Liver (tissue), 8 donors: ENCODE measurements at regions not wholly inside any gene's neighbourhood (a gene's known extent, or its start where the extent isn't known, plus 50 kb on each side); places are given as distances from the start of the nearest gene placed in this dataset.

Source experiments
- DNase-seq: peaks from one replicate; pipeline ENCODE4 v3.0.0-alpha.2; 2017; ENCODE audit warnings: low spot score
- H3K27ac ChIP-seq, 2 donors: one replicate each; pipeline ENCODE4 v1.7.0; 2013; ENCODE audit warnings: inconsistent platforms in 2 of 2, low read length in 2 of 2, control low read depth in 1 of 2, low read depth in 1 of 2, mild to moderate bottlenecking in 1 of 2
- H3K27me3 ChIP-seq, 4 donors: one replicate each; pipeline versions ENCODE4 v1.6.1 to v1.7.0; 2013; ENCODE audit warnings: low read length in 3 of 4, inconsistent platforms in 1 of 4, mild to moderate bottlenecking in 1 of 4, moderate library complexity in 1 of 4; ENCODE audit not compliant: control insufficient read depth in 4 of 4, insufficient read depth in 4 of 4
- H3K36me3 ChIP-seq, 4 donors: one replicate each; pipeline versions ENCODE4 v1.6.1 to v1.7.0; 2013; ENCODE audit warnings: low read length in 3 of 4, mild to moderate bottlenecking in 3 of 4, low read depth in 1 of 4, moderate library complexity in 1 of 4; ENCODE audit not compliant: control insufficient read depth in 4 of 4, insufficient read depth in 3 of 4
- H3K4me1 ChIP-seq, 4 donors: one replicate each; pipeline versions ENCODE4 v1.6.1 to v1.7.0; 2013; ENCODE audit warnings: low read length in 3 of 4, mild to moderate bottlenecking in 3 of 4, moderate library complexity in 1 of 4; ENCODE audit not compliant: control insufficient read depth in 4 of 4, insufficient read depth in 4 of 4
- H3K4me3 ChIP-seq, 3 donors: one replicate each; pipeline versions ENCODE4 v1.6.1 to v1.7.0; 2013; ENCODE audit warnings: low read length in 3 of 3, control low read depth in 1 of 3, low read depth in 1 of 3, mild to moderate bottlenecking in 1 of 3
- H3K9ac ChIP-seq, 2 donors: one replicate each; pipeline ENCODE4 v1.7.0; 2013; ENCODE audit warnings: low read length in 2 of 2, mild to moderate bottlenecking in 2 of 2, moderate library complexity in 2 of 2, control low read depth in 1 of 2, low read depth in 1 of 2
- H3K9me3 ChIP-seq, 4 donors: one replicate each; pipeline versions ENCODE4 v1.6.1 to v1.7.0; 2013; ENCODE audit warnings: low read length in 3 of 4; ENCODE audit not compliant: control insufficient read depth in 4 of 4
- EGR1 ChIP-seq, 2 donors: IDR thresholded peaks; 2 replicates each; pipeline ENCODE4 v1.6.1; 2016 to 2018; ENCODE audit warnings: antibody characterized with exemption in 2 of 2, low read depth in 2 of 2
- FOXA1 ChIP-seq: IDR thresholded peaks from 2 replicates; pipeline ENCODE4 v1.6.1; 2016; ENCODE audit warnings: antibody characterized with exemption
- FOXA2 ChIP-seq: IDR thresholded peaks from 2 replicates; pipeline ENCODE4 v1.6.1; 2016; ENCODE audit warnings: antibody characterized with exemption
- GABPA ChIP-seq, 2 donors: IDR thresholded peaks in 1 of 2; conservative IDR thresholded peaks in 1 of 2; 2 replicates each; pipeline ENCODE4 v1.6.1; 2016; ENCODE audit warnings: antibody characterized with exemption in 2 of 2, mild to moderate bottlenecking in 1 of 2, moderate library complexity in 1 of 2
- HNF4G ChIP-seq: IDR thresholded peaks from 2 replicates; pipeline ENCODE4 v1.6.1; 2016; ENCODE audit warnings: antibody characterized with exemption
- JUND ChIP-seq, 2 donors: IDR thresholded peaks; 2 replicates each; pipeline ENCODE4 v1.6.1; 2016; ENCODE audit warnings: antibody characterized with exemption in 2 of 2
- RAD21 ChIP-seq, 2 donors: IDR thresholded peaks; 2 replicates each; pipeline ENCODE4 v1.6.1; 2016; ENCODE audit warnings: antibody characterized with exemption in 2 of 2, mild to moderate bottlenecking in 2 of 2
- RXRA ChIP-seq, 2 donors: IDR thresholded peaks; 2 replicates each; pipeline ENCODE4 v1.6.1; 2017 to 2018; ENCODE audit warnings: antibody characterized with exemption in 2 of 2, mild to moderate bottlenecking in 1 of 2
- YY1 ChIP-seq: IDR thresholded peaks from 2 replicates; pipeline ENCODE4 v1.6.1; 2016; ENCODE audit warnings: antibody characterized with exemption, mild to moderate bottlenecking
- WGBS: extraction: QIAGEN DNeasy Blood & Tissue Kit; methylation state at CpG from one replicate; pipeline ENCODE4 v1.1.7; 2013; 5-methylcytosine and 5-hydroxymethylcytosine counted together
- TF ChIP-seq, protein P1 (sequence below): IDR thresholded peaks from 2 replicates; pipeline ENCODE4 v1.6.1; 2016; ENCODE audit warnings: antibody characterized with exemption
- TF ChIP-seq, protein P2 (sequence below): IDR thresholded peaks from 2 replicates; pipeline ENCODE4 v1.6.1; 2016; ENCODE audit warnings: antibody characterized with exemption, mild to moderate bottlenecking
- TF ChIP-seq, protein P3 (sequence below): fragments of 150-350 bp; IDR thresholded peaks from 2 replicates; pipeline ENCODE4 v1.5.1; 2017; ENCODE audit warnings: improper control_type of control experiment, low read depth, low read length; ENCODE audit not compliant: missing input control
- donor health status: healthy.
- donor health status: healthy.
- donor health status: healthy.
- donor health status: healthy.
- donor health status: healthy.

DNA sequence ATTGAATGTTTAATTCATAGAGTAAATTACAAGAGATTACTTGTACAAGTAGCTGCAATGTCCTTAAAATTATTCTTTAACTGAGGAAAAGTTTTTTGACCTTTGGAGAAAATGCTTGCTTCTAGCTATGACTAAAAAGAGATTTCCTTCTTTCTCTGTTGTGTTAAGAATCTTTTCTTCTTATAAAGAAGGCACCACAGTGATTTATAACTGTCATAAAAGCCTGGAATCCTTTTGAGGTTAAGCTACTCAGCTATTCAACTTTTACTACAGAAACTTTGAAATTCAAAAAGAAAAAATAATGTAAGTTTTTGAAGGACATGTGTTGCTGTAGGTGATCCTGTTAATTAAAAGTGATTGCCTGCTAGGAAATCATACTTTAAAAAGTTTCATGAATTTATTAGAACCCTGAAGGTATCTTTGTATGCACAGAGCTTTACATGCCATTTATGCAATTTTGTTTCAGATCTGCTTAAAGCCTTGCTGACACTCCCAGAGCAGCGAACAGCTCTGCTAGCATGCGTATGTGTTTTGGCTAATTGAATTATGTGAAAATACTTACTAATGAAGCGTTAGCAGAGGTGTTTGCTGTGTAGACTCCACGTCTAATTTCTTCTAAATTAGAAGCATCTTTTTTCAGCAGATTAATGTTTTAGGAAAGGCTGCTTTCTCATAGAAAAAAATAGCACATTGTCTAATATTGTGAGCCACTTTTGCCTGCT, 94.7 kb upstream of the SMYD2 start:
- Histone ChIP-seq H3K9me3 (no peaks in the 10 kb centered on the region), H3K27me3 (no peaks in the 10 kb centered on the region), H3K4me3 (peak overlapping the region in 1 of 3 donors; percentile 22), H3K9ac (no peak overlapping the region), H3K36me3 (no peaks in the 10 kb centered on the region), H3K4me1 (peaks cover 0 to 8% (median 0%) of the 10 kb centered on the region in 4 donors), H3K27ac (no peak overlapping the region)
- TF ChIP-seq EGR1 (IDR thresholded peaks at IDR 0.05; ENCODE audit: low read depth in 2 of 2): no peak
- TF ChIP-seq GABPA (IDR thresholded peaks at IDR 0.05 in 1 of 2, conservative IDR thresholded peaks at IDR 0.05 in 1 of 2): no peak
- no peak for TF ChIP-seq HNF4G
- TF ChIP-seq, protein P1, sequence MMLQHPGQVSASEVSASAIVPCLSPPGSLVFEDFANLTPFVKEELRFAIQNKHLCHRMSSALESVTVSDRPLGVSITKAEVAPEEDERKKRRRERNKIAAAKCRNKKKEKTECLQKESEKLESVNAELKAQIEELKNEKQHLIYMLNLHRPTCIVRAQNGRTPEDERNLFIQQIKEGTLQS: no peak
- no peak for TF ChIP-seq FOXA1
- TF ChIP-seq RXRA (IDR thresholded peaks at IDR 0.05): no peak
- TF ChIP-seq, protein P2, sequence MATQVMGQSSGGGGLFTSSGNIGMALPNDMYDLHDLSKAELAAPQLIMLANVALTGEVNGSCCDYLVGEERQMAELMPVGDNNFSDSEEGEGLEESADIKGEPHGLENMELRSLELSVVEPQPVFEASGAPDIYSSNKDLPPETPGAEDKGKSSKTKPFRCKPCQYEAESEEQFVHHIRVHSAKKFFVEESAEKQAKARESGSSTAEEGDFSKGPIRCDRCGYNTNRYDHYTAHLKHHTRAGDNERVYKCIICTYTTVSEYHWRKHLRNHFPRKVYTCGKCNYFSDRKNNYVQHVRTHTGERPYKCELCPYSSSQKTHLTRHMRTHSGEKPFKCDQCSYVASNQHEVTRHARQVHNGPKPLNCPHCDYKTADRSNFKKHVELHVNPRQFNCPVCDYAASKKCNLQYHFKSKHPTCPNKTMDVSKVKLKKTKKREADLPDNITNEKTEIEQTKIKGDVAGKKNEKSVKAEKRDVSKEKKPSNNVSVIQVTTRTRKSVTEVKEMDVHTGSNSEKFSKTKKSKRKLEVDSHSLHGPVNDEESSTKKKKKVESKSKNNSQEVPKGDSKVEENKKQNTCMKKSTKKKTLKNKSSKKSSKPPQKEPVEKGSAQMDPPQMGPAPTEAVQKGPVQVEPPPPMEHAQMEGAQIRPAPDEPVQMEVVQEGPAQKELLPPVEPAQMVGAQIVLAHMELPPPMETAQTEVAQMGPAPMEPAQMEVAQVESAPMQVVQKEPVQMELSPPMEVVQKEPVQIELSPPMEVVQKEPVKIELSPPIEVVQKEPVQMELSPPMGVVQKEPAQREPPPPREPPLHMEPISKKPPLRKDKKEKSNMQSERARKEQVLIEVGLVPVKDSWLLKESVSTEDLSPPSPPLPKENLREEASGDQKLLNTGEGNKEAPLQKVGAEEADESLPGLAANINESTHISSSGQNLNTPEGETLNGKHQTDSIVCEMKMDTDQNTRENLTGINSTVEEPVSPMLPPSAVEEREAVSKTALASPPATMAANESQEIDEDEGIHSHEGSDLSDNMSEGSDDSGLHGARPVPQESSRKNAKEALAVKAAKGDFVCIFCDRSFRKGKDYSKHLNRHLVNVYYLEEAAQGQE: no peak
- no peak for TF ChIP-seq YY1
- TF ChIP-seq FOXA2: no peak
- WGBS: 63% methylated on average over 4 of the region's 4 CpGs
- DNase-seq: no peak

DNA sequence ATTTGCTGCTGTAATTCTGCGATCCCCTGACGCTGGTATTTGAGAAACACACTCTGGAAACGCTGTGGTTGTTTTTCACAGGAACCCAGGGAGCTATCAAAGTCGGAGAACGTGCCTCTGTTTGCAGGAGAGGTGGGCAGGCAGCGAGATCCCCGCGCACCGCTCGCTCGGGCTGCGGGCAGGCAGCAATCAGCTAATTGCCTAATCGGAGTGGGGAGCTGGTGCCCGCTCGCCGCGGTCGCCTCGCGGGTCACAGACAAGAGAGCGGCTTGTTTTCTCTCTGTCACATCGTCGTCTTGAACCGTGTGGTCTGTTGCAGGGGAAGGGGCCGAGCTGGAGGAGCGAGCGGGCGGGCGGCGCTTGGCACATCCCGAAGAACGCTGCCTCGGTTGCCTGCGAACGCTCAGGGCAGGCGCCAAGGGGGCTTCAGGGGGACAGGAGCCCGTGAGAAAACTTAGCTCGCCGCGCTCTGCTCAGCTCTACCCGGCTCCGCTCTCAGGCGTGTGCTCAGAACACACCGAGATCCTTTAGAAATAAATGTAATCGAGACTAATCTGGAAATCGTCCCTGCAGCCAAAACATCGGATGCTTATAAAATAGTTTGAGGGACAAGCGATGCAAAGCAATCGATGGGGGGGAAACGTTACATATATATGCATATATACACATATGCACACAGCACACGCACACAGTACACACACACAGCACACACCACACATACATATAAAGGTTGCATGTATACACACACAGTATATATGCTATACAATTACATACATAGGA, 93.6 kb upstream of the SMYD2 start:
- H3K27ac ChIP-seq: peak overlapping the region; percentile 9 to 61
- 8% methylated on average over 51 of the region's 51 CpGs for WGBS
- H3K4me1 ChIP-seq: peaks cover 0 to 8% (median 0%) of the 10 kb centered on the region in 4 donors
- no peaks in the 10 kb centered on the region for H3K36me3 ChIP-seq
- H3K9me3 ChIP-seq: no peaks in the 10 kb centered on the region
- no peak for DNase-seq
- H3K9ac ChIP-seq: peak overlapping the region; percentile 56 to 67
- TF ChIP-seq, protein P3, sequence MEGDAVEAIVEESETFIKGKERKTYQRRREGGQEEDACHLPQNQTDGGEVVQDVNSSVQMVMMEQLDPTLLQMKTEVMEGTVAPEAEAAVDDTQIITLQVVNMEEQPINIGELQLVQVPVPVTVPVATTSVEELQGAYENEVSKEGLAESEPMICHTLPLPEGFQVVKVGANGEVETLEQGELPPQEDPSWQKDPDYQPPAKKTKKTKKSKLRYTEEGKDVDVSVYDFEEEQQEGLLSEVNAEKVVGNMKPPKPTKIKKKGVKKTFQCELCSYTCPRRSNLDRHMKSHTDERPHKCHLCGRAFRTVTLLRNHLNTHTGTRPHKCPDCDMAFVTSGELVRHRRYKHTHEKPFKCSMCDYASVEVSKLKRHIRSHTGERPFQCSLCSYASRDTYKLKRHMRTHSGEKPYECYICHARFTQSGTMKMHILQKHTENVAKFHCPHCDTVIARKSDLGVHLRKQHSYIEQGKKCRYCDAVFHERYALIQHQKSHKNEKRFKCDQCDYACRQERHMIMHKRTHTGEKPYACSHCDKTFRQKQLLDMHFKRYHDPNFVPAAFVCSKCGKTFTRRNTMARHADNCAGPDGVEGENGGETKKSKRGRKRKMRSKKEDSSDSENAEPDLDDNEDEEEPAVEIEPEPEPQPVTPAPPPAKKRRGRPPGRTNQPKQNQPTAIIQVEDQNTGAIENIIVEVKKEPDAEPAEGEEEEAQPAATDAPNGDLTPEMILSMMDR: no peak
- TF ChIP-seq JUND (IDR thresholded peaks at IDR 0.05) (no peak), RAD21 (IDR thresholded peaks at IDR 0.05) (peak in 1 of 2 donors; percentile 9)
- no peaks in the 10 kb centered on the region for H3K27me3 ChIP-seq
- H3K4me3 ChIP-seq: peak overlapping the region; percentile 47 to 56 (median 47)
